ENCODE measurements at regions not wholly inside any gene's neighbourhood (a gene's known extent, or its start where the extent isn't known, plus 50 kb on each side); places are given as distances from the start of the nearest gene placed in this dataset.

DNA sequence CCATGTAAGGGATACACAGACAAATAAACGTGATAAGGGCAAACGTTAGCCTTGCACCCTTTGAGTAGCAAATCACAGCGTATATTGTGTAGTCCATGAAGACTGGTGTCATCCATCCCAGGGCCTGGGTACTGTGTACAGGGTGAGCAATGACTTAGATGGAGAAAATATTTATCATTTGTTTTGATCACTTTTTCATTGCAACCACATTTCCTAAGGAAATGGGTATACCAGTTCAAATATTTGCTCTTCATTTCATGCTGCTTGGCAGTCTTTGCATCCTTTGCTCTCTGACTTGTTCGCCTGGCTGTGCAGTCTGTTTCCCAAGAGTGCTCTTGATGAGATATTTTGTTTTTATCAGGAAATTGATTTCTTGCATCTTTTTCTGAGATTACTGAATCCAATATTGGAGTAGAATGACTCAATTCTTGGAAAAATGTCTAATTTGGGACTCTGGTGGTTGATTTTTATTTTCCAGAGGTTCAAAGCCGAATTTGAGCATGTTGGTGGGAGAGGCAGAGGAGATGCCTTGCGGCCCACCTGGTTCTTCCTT lies 424.6 kb upstream of the SEMA6D start:
- DNase-seq: no peak

DNA sequence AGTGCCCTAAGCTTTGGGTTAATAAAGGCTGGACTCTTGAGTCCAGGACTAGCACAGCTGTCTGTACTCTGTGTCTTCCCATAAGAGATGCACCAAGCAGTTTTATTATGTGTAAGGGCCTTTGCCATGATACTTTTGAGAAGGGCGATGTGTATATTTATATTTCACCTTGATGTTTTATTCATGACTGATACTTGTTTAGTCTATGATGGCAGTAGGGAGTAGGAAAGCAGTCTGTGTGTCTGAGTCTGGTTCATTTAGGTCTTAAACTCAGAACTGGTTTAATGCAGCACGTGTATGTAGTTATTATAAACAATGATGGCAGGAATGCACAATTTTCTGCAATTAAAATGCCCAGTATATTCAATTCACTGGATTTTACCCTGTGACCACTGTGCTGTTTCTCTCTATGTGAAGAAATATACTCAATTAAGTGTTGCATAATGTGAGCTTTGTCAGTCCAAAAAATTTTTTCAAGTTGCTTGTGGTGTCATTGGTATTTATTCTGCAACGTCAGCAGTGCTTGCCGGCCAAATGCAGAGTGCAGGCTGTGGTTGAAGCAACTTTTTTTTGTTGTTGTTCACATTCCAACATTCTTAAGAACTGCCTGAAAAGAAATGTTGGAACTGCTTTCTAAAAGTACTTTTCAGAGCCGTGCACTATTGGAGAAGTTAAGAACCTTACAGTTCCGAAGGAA lies 423.7 kb upstream of the SEMA6D start:
- DNase-seq: no peak

DNA sequence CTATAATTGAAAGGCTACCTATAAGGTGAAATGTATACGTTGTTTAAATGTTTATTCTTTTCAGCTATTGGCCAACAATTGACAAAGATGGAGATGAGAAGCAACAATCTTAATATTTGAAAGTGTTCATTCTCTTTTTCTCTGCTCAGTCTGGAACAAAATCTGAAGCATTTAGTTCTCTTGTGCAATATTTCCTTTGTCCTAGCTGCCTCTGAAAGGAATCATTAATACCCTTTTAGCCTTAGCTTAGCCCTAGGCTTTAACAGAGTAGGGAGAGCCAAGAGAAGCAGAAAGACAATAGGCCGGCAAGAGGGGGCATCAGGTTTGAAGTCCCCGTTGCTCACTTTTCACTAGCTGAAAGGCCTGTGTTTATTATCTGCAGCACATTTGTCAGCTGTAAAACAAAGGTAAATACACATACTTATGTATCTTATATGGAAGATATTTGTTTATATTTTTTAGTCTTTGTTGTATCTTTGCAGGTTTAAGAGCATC lies 422.5 kb upstream of the SEMA6D start:
- DNase-seq: no peak

DNA sequence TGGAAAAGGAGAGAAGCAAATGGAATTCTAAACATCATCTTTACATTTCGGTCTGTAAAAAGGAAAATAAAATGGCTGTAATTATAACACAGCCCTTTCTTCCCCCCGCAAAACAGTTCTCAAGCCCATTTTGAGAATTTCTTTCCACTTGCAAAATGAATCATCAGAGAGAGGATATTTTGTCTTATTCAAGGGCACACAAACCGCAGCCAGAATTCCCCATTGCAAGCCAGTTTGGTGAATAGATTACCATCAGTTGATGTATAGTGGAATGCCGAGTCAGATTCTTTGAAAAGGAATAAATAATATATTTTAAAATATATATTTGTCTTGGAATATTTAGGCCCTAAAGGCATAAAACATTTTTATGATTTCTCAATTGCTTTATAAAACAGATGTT lies 420.4 kb upstream of the SEMA6D start:
- DNase-seq: no peak

DNA sequence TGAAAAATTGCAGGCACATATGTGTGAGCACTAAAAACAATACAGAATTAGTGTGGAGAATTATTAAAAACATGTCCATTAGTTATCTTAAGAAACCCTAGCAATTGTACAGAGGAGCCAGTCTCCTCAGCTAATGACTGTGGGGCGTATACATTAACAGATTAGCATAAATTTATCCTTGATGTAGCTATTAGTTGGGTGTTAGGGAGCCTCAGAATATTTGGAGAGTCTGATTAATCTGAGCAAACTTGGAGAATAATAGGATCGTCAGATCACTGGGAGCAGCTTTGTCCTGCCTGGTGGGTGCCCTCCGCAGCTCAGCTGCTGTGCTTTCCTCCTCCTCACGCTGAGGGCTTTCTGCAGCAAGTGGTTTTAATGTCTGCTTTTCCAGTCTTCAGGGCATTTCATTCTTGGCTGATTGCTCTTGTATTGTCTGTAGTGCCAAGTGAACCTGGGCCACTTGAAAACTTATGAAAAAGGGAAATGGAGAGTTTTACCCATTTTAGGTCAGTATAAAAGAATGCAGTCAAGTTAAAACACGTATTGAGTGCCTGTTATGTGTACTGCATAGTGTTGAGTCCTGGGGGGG lies 417.4 kb upstream of the SEMA6D start:
- DNase-seq: no peak

DNA sequence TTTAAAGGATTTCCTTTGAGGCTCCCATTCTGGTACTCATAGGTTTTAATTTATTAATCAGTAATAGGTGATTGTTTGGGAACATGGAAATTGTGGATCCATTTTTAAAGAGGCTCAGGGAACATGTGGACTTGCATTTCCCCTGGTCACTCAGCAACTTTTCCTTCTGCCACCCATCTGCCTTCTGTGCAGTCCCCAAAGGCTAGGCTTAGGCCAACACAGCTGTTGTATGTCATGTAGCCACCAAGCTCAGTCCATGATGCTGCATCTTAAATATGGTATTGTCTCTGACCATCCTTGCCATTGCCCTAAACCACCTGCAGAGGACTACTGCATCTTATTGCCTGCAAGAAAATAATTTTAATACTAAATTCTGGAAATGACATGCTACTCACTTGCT lies 416.7 kb upstream of the SEMA6D start:
- DNase-seq: no peak

DNA sequence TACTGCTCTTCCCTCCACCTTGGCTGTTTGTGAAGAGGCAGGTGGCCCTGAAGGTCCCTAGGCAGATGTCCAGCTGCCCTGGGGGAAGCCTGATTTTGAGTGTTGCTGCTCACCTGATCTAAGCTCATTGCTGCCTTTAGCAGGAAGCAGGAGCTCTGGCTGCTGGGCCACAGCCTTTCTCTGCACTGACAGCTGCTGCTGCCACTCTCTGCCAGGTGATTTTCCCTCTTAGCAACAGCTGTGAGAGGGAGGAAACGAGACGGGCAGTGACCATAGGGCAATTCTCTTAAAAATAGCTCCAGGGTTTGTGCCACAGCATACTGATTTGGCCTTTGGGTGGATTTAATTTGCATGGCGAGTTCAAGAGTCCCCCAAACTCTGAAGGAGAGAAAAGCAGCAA lies 415.8 kb upstream of the SEMA6D start:
- peak; percentile 23 for DNase-seq

DNA sequence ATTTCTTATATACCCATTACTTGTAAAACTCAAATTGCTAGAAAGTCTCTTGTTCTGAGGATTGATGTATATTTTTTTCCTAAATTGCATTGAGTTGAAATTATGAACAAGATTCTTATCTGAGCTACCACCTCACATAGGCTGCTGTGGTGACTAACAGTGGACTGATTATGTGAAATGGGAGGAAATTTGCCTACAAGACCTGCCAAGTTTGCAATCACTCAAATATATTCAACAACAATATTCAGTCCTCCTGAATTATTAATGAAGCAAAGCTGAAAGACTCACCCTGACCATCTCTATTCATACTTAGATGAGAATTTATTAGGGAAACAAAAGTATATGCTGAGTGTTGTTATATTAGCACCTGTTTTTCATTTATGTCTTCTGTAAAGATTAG lies 412.6 kb upstream of the SEMA6D start:
- DNase-seq: no peak

DNA sequence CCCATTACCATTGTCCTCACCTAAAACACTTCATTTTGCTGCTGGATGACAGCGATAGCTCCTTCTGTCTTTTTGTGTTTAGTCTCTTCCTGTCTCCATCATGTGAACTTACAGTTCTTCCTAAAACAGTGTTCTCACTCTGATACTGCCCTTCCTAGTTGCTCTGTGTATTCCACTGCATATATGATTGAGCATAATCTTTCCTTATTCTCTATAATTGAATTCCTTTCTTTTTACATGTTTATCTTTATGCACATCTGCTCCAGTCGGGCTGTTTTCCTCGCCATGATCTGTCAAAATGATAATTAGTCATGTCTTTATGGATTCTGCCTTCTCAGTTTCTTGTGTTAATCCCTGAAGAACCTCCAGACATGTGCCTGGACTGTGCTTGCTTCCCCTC lies 405.1 kb upstream of the SEMA6D start:
- DNase-seq: no peak

DNA sequence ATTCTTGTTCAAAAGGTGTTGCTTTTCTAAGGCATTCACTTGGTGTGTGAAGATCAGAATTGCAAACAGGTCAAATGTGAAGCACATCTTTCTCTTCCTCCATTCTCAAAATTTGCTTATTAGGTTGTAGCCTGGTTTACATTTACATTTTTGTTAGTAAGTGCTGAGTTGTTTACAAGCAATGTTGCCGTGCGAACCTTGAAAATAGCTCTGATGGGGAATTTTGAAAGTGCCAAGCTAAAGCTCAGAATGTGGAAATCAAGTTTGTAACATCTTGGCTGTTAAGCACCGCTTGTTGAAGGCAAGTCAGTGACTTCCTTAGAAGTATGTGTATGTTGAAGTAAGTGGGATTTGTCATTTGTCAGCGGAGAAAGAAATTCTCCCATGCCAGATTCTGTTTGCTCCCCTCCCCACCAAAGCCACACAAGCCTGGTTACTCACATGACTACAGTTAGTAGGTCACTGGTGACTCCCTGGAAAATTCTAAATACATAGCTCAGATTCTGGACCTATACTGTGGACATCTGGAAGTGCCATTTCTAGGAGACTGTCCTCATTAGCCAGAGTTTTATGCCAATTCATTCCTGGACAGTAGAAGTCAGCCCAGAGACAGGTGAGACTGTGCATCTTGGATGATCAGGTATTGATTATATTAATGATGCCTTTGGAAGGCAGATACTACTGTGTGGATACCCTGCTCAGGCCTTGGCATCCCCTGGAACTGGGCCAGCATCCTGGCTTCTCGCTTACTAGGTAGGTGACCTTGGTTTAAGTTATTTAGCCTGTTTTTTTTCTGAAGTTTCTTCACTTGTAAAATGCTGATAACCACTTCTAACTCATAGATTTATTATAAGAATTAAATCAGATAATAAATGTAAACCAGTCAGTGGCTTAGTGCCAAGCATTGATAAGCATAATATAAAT lies 390.6 kb upstream of the SEMA6D start:
- DNase-seq: no peak

DNA sequence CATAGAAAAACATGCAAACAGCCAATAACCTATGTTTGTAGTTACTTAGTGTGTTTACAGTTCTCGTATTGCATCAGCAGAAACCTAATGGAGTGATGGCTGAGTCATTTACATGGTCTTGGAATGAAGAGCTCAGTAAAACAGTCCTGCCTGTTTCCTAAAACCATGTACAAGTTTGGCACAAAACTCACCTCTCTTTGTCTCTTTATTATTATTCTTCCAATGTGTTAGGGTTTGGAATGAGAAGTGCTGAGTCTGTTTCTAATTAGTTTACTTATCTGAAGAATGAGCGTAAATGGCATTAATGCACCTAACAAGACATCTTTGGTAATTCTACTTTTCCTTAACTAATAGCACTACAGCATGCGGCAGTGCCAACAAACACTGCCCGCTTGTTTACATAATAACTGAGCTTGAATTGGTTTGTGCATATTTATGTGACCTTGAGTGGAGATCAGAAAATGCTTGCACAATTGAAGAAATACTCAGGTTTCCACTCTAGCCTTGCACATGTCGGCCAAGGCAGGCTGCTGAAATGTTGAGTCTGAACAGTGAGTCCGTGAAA lies 385.4 kb upstream of the SEMA6D start:
- DNase-seq: no peak

DNA sequence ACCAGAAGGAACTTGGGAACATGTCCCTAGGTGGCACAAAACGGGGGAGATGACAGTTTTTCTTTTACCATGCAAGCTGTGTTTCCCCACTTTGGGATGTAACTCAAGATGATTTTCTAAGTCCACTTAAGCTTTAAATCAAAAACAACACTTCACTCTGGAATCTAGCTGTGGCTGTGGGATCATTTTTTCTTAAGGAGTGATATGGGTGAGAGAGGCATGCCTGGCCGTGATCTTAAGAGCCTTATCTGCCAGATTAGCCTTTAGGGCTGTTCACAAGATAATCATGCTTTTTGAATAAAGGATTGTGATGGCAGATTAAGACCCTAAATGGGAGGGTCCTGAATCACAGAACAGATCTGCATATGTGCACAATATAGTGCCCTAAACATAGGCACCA lies 384.8 kb upstream of the SEMA6D start:
- no peak for DNase-seq

DNA sequence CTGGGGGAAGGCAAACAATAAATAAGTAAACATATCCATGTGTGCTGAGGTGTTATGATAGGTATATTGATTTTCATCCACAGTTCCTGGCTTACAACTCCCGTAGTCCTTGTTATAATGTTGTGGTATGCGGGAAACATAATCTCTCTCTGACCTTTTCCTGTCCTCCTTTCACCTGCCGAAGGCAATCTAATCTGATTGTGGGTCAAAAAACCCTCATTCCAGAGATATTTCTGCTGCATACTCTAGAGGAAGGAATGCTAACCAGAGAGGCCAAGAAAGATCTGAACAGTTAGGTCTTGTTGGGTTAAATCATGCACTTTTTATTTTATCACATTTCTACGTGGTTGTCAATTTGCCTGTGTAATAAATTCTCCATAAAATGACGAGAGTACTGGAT lies 383.6 kb upstream of the SEMA6D start:
- DNase-seq: no peak

DNA sequence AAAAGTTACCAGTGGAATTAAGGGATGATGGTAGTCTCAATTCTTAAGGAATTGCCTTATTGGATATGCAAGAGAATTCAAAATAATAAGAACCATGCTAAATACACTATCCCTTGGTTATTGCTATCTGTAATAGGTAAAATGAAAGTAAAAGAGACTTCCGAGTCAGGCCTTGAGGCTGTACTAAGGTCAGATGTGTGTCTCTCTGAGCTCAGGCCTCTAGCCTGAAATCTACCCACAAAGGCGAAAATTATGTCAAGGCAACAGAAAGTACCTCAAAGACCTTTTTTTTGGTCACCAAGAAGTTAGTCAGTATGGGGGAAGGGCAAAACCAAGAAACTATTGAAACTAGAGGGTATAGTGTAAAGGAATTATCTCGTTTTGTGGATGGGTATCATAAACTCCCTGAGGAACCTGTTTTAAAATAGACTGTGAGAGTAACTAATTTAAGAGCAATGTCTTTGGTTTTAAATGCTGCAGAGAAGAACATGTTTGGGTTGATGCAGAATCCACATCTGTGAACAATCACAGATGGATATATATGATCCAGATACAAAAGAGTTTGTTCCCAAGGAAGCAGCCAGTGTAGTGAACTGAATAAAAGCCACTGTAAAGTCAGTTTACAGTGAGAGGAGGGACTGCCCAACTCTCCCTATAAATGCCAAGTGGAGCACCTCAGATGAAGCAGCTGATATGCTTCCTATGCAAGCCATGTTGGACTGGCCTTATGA lies 382.3 kb upstream of the SEMA6D start:
- DNase-seq: no peak

DNA sequence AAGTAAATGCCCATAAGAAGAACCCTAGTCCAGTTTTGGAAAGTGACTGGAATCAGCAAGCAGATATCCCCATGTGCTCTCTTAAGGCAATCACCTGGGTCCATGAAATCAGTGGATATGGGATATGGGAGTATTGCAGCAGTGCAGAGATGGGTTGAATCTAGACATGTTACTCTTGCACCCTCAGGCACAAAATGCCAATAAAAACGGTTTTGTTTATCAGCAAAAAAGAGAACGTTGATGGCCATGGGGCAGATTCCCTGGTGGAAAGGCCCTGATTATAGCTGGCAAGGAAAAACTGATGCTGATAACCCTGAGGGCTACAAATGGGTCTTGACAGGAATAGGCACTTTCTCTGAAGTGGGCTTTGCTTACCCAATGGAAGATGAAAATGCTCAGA lies 380.2 kb upstream of the SEMA6D start:
- no peak for DNase-seq

DNA sequence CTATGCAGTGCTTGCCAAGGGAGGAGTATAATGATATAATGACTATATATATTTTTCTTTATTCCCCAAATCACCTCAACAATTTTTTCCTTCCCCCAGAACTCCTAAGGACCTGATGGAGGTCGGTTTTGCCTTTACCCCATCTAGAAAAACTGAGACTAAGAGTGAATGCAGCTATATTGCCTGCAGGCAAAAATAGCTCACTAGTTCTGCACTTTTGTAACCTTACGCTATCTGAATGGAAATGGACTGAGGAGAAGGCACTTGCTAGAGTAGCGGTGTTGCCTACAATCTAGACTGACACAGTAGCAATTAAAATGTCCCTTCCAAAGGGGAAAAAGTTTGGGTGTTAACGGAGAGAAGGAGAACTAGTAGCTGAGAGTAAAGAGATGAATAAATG lies 379.5 kb upstream of the SEMA6D start:
- DNase-seq: no peak

DNA sequence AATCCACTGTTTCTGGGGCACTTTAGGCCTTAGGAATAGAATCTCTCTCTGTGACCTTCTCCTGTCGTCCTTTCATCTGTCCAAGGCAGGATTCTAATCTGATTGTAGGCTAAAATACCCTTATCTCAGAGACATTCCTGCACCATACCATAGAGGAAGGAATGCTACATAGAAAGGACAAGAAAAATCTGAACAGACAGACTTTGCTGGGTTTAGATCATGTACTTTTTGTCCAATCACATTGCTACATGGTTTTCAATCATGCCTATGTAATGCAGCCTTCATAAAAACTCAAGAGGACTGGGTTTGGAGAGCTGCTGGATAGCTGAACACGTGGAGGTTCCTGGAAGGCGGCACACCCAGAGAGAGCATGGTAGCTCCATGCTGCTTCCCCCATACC lies 378.5 kb upstream of the SEMA6D start:
- DNase-seq: no peak

DNA sequence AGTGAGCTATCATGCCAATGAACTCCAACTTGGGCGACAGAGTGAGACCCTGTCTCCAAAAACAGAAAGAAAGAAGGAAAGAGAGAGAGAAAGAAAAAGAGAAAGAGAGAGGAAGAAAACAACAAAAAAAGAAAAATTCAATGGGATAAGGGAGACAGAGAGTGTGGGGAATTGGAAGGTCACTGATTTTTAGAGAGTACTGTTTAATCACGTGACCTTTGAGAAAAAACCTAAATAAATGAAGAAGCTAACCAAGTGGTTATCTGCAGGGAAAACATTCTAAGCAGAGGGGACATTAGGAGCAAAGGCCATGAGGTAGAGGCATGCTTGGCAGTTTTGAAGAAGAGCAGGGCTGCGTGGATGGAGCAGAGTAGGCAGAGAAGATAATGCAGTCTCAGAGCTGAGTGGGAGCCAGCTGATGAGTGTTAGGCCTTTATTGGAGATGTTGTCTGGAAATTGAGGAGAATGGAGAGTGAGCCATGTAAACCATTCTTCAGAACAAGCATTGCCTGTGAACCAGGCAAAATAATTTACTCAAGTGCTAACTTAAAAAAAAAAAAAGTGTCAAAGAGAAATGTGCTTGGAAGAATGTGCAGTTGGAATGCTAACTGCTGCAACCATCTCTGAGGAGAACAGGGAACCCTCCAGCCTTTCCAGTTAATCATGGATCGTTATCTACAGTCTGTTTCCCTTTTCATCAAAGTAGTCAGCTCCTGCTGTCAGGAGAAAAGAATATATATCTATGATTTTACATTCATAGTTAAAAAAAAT lies 377.3 kb upstream of the SEMA6D start:
- no peak for DNase-seq

DNA sequence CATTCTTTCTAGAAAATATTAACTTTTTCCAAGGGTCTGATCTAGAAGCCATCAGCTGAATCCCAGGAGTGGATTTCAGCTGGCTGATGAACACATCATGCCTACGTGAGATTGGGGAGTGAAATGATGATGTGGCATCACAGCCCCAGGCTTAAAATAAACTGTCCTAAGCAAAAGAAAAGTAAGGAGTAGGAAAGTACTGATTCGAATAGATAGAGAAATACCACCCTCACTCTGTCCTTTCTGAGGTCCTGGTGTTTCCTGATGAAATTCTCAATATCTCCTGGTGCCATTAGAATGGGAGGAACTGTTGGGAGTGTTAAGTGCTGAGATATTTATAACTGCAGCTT lies 376.8 kb upstream of the SEMA6D start:
- no peak for DNase-seq

DNA sequence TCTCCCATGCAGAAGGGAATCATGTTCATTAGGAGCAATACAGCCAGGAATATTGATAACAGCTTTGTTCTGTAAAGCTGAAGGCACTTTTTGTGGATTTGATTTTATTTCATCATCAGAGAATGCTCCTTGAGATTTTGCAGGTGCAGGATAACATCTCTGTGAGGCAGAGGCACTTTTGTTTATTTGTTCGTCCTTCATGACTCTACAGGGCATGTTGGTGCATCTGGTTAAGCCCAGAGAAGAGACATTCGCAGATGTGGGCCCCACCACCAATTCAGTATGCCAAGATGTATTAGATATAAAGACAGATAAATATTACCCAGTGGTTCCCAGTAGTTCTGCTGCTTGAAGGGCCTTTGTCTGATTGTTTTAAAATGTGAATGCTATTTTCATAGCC lies 368.1 kb upstream of the SEMA6D start:
- DNase-seq: no peak

DNA sequence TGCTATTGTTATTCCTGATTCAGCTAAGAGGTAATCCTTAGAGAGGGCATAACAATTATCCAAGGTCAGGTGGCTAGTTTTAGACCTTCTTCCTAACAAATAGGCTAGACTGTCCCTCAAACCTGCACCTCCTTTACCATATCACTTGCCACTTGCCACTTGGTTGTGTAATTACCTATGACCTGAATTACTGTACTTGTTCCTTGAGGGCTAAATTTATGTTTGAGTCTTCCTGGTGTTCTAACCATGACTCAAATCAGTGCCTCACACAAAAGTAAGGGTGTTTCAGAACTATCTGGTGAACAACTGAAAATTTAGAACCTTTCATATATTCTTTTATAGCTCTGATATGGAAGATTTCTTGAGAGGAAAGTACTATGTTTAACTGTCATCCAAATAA lies 365.8 kb upstream of the SEMA6D start:
- no peak for DNase-seq

DNA sequence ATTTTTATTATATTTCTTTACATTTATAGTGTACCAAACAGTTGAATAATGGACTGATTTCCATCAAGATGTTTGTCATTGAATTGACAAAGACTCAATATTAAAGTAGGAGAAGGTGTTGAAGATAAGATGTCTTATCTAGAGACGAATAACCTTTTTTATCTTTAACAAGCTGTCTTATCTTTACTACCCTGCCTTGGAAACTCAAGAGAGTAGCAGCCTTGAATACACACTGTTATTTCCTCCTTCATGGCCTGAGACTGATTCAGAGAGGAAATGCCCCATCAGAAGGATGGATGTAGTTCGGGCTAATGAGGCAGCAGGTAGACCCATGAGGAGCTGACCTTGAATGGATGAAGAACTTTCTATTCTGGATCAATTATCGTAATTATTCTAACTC lies 365.1 kb upstream of the SEMA6D start:
- no peak for DNase-seq
